ENCODE measurements at regions not wholly inside any gene's neighbourhood (a gene's known extent, or its start where the extent isn't known, plus 50 kb on each side); places are given as distances from the start of the nearest gene placed in this dataset.

DNA sequence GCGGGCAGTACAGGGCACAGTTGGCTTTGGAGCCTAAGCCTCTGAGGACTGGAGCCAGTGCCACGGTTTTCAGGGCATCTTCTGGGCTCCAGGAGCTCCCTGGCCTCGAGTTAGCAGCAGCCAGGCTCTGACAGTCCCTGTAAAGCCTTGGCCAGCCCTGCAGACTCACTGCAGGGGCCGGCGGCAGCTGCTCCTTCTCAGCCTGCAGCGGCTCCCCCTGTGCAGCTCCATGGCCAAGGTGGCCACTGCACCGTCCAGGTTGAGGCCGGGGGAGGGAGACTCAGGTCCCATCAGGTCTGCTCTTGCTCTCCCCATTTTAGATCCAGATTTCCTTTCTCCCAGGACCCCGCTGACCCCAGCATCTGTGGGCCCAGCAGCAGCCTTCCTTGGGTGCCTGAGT is 1461.1 kb downstream of the BRD1 start:
- no peaks in the 10 kb centered on the region for H3K9me3 ChIP-seq (ENCODE audit: low read length)
- H4K20me1 ChIP-seq (ENCODE audit: low read length): no peaks in the 10 kb centered on the region
- H3K27me3 ChIP-seq (ENCODE audit: low read length): no peaks in the 10 kb centered on the region
- no peak overlapping the region for H2AFZ ChIP-seq (ENCODE audit: low read length)
- no peak overlapping the region for H3K4me3 ChIP-seq (ENCODE audit: low read length)
- H3K4me1 ChIP-seq (ENCODE audit: insufficient read depth, low read length): no peaks in the 10 kb centered on the region
- ATAC-seq: no peak
- no peak overlapping the region for H3K27ac ChIP-seq (ENCODE audit: low read length)
- DNase-seq: no peak
- H3K79me2 ChIP-seq (ENCODE audit: low read length): no peaks in the 10 kb centered on the region
- no peak overlapping the region for H3K9ac ChIP-seq (ENCODE audit: low read length)
- no TSS peak for BruUV-seq (replicated peaks)
- ChIA-PET POLR2A (ENCODE audit: unreplicated experiment) (no interaction called here), CTCF (no interaction called here)
- TF ChIP-seq, protein P1, sequence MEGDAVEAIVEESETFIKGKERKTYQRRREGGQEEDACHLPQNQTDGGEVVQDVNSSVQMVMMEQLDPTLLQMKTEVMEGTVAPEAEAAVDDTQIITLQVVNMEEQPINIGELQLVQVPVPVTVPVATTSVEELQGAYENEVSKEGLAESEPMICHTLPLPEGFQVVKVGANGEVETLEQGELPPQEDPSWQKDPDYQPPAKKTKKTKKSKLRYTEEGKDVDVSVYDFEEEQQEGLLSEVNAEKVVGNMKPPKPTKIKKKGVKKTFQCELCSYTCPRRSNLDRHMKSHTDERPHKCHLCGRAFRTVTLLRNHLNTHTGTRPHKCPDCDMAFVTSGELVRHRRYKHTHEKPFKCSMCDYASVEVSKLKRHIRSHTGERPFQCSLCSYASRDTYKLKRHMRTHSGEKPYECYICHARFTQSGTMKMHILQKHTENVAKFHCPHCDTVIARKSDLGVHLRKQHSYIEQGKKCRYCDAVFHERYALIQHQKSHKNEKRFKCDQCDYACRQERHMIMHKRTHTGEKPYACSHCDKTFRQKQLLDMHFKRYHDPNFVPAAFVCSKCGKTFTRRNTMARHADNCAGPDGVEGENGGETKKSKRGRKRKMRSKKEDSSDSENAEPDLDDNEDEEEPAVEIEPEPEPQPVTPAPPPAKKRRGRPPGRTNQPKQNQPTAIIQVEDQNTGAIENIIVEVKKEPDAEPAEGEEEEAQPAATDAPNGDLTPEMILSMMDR (conservative IDR thresholded peaks at IDR 0.05; ENCODE audit: low read depth, low read length): no peak
- TF ChIP-seq EZH2 (IDR thresholded peaks at IDR 0.05; ENCODE audit: low read length, unreplicated experiment): no peak
- TF ChIP-seq EZH2phosphoT487 (IDR thresholded peaks at IDR 0.05; ENCODE audit: borderline replicate concordance, low read length): no peak
- H3F3A ChIP-seq (ENCODE audit: low read length, unreplicated experiment): no peaks in the 10 kb centered on the region
- no peak overlapping the region for H3K4me2 ChIP-seq (ENCODE audit: low read length)
- no peaks in the 10 kb centered on the region for H3K36me3 ChIP-seq (ENCODE audit: low read depth, low read length)
- no peaks in the 10 kb centered on the region for H3K9me2 ChIP-seq (replicated peaks; ENCODE audit: low read length)
- intact Hi-C loops (cut with micrococcal nuclease): no loop called here

DNA sequence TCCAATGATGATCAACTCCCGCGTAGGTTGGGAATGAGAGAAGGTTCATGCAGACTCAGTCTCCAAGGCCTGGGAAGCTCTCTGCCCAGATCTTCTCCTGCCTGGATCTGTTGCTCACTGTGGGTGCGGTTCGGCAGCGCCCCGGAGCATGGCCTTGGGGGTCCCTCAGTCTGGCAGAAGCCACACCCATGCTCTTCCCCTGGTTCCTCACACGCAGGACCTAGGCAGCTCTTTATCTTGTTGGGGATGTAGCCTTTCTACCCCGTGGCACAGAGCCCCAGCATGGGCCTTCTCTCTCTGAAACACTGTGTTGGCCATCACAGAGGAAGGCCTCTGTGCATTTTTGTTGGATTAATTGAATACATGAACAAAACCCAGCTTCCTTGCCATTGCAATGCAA is 1461.6 kb downstream of the BRD1 start:
- Histone ChIP-seq H2AFZ (ENCODE audit: low read length) (no peak overlapping the region), H3K4me1 (ENCODE audit: insufficient read depth, low read length) (no peaks in the 10 kb centered on the region), H3K9me3 (ENCODE audit: low read length) (no peaks in the 10 kb centered on the region), H3K4me3 (ENCODE audit: low read length) (no peak overlapping the region), H3K4me2 (ENCODE audit: low read length) (no peak overlapping the region), H3K9ac (ENCODE audit: low read length) (no peak overlapping the region), H4K20me1 (ENCODE audit: low read length) (no peaks in the 10 kb centered on the region), H3K36me3 (ENCODE audit: low read depth, low read length) (no peaks in the 10 kb centered on the region), H3K9me2 (replicated peaks; ENCODE audit: low read length) (no peaks in the 10 kb centered on the region), H3K79me2 (ENCODE audit: low read length) (no peaks in the 10 kb centered on the region), H3K27me3 (ENCODE audit: low read length) (no peaks in the 10 kb centered on the region), H3F3A (ENCODE audit: low read length, unreplicated experiment) (no peaks in the 10 kb centered on the region), H3K27ac (ENCODE audit: low read length) (no peak overlapping the region)
- intact Hi-C loops (cut with micrococcal nuclease): no loop called here
- no TSS peak for BruUV-seq (replicated peaks)
- DNase-seq (no peak), ATAC-seq (no peak)
- POLR2A ChIA-PET (ENCODE audit: unreplicated experiment): no interaction called here
- TF ChIP-seq EZH2phosphoT487 (IDR thresholded peaks at IDR 0.05; ENCODE audit: borderline replicate concordance, low read length) (no peak), EZH2 (IDR thresholded peaks at IDR 0.05; ENCODE audit: low read length, unreplicated experiment) (no peak)
- TF ChIP-seq, protein P1 (conservative IDR thresholded peaks at IDR 0.05; ENCODE audit: low read depth, low read length): no peak
- CTCF ChIA-PET: no interaction called here

DNA sequence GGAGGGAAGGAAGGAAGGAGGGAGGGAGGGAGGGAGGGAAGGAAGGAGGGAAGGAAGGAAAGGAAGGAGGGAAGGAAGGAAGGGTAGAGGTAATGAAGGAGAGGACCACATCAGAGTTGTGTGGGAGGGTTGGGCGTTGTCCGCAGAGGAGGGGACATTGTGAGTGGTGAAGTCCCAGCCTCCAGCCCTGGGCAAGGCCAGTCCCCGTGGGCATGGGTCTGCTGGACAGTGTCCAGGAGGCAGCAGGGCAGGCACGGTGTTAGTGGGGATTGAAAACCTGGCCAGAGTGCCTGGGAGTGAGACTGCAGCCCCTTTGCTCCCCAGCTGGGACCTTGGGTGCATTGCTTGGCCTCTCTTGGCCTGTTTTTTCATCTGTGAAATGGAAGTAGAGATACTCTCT is 1462.3 kb downstream of the BRD1 start:
- POLR2A ChIA-PET (ENCODE audit: unreplicated experiment): no interaction called here
- no peak overlapping the region for H3K4me3 ChIP-seq (ENCODE audit: low read length)
- H3K4me1 ChIP-seq (ENCODE audit: insufficient read depth, low read length): no peaks in the 10 kb centered on the region
- no peaks in the 10 kb centered on the region for H3F3A ChIP-seq (ENCODE audit: low read length, unreplicated experiment)
- DNase-seq (no peak), ATAC-seq (no peak)
- intact Hi-C loops (cut with micrococcal nuclease): no loop called here
- no peaks in the 10 kb centered on the region for H4K20me1 ChIP-seq (ENCODE audit: low read length)
- TF ChIP-seq EZH2 (IDR thresholded peaks at IDR 0.05; ENCODE audit: low read length, unreplicated experiment) (no peak), EZH2phosphoT487 (IDR thresholded peaks at IDR 0.05; ENCODE audit: borderline replicate concordance, low read length) (no peak)
- TF ChIP-seq, protein P1 (conservative IDR thresholded peaks at IDR 0.05; ENCODE audit: low read depth, low read length): no peak
- H3K4me2 ChIP-seq (ENCODE audit: low read length): no peak overlapping the region
- no peak overlapping the region for H2AFZ ChIP-seq (ENCODE audit: low read length)
- H3K27me3 ChIP-seq (ENCODE audit: low read length): no peaks in the 10 kb centered on the region
- no peak overlapping the region for H3K27ac ChIP-seq (ENCODE audit: low read length)
- H3K9ac ChIP-seq (ENCODE audit: low read length): no peak overlapping the region
- CTCF ChIA-PET: no interaction called here
- BruUV-seq (replicated peaks): no TSS peak
- H3K9me2 ChIP-seq (replicated peaks; ENCODE audit: low read length): no peaks in the 10 kb centered on the region
- H3K36me3 ChIP-seq (ENCODE audit: low read depth, low read length): no peaks in the 10 kb centered on the region
- no peaks in the 10 kb centered on the region for H3K79me2 ChIP-seq (ENCODE audit: low read length)
- no peaks in the 10 kb centered on the region for H3K9me3 ChIP-seq (ENCODE audit: low read length)

Data from PC-3 (cell line).